MCF 10A (cell line): ENCODE measurements at regions not wholly inside any gene's neighbourhood (a gene's known extent, or its start where the extent isn't known, plus 50 kb on each side); places are given as distances from the start of the nearest gene placed in this dataset.

Experiments
- BruUV-seq: library from RNA; stranded (reverse); fragments of 400-500 nt; replicated peaks from 2 replicates; lab custom pipeline; 2021; lab: Mats Ljungman, UMichigan
- CTCF ChIA-PET: fragments of 300-600 bp; sonication (Branson Sonifier 250); formaldehyde crosslinking; extraction: SDS; loops from one replicate; lab custom pipeline; 2021; ENCODE audit warnings: antibody characterized with exemption, inconsistent platforms; lab: Yijun Ruan, JAX
- POLR2A ChIA-PET: fragments of 300-600, 350-650 bp; sonication (Branson Sonifier 250); formaldehyde crosslinking; extraction: SDS; loops from one replicate; lab custom pipeline; 2020; ENCODE audit warnings: antibody characterized with exemption, inconsistent platforms; lab: Yijun Ruan, JAX
- DNase-seq: peaks from one replicate; pipeline ENCODE4 v3.0.0-alpha.2; 2018; ENCODE audit not compliant: unreplicated experiment
- H3K27ac Mint-ChIP-seq: one replicate; pipeline ENCODE4 v1.8.0; 2022; ENCODE audit warnings: mild to moderate bottlenecking, low read depth, mixed read lengths; ENCODE audit not compliant: unreplicated experiment
- H3K27me3 Mint-ChIP-seq: one replicate; pipeline ENCODE4 v1.8.0; 2022; ENCODE audit warnings: mixed read lengths; ENCODE audit not compliant: insufficient read depth, unreplicated experiment
- H3K36me3 Mint-ChIP-seq: one replicate; pipeline ENCODE4 v1.8.0; 2022; ENCODE audit warnings: mild to moderate bottlenecking, moderate library complexity, mixed read lengths; ENCODE audit not compliant: insufficient read depth, unreplicated experiment
- H3K4me1 Mint-ChIP-seq: one replicate; pipeline ENCODE4 v1.8.0; 2022; ENCODE audit warnings: mixed read lengths; ENCODE audit not compliant: insufficient read depth, unreplicated experiment
- H3K4me3 Mint-ChIP-seq: one replicate; pipeline ENCODE4 v1.8.0; 2022; ENCODE audit warnings: mild to moderate bottlenecking, moderate library complexity, mixed read lengths; ENCODE audit not compliant: unreplicated experiment
- H3K9me3 Mint-ChIP-seq: one replicate; pipeline ENCODE4 v1.8.0; 2022; ENCODE audit warnings: mixed read lengths; ENCODE audit not compliant: unreplicated experiment
- CTCF ChIP-seq: fragments of 200-600 bp; IDR thresholded peaks from one replicate; pipeline ENCODE4 v1.8.0; 2022; ENCODE audit warnings: antibody characterized with exemption, mild to moderate bottlenecking; ENCODE audit not compliant: unreplicated experiment
- intact Hi-C: fragments of 100-400 bp; cut with micrococcal nuclease; formaldehyde crosslinking; loops from 2 replicates; pipeline ENCODE4 v1.14.1; 2022

GRCh38 chr17:77555741-77556291 is 402.7 kb upstream of the TNRC6C start:
- Mint-ChIP-seq H3K9me3 (no peaks in the 10 kb centered on the region), H3K36me3 (peaks cover 5% of the 10 kb centered on the region), H3K4me1 (no peaks in the 10 kb centered on the region), H3K27me3 (peaks cover 56% of the 10 kb centered on the region), H3K4me3 (no peak overlapping the region), H3K27ac (no peak overlapping the region)
- intact Hi-C loops = loop anchor here (5.0 kb wide), 1 partner anchor 456 kb away; no protein-coding TSS in a partner anchor
- peak; percentile 55 for DNase-seq
- ChIA-PET POLR2A (interaction anchor here (0.8 to 1.1 kb wide), 2 partner anchors 13 to 414 kb away, joined by 3 to 4 read pairs; no protein-coding TSS in a partner anchor), CTCF (interaction anchor here (0.9 to 1.7 kb wide), 3 partner anchors 9 to 463 kb away, joined by 3 to 5 read pairs (median 5); no protein-coding TSS in a partner anchor)
- no peak for TF ChIP-seq CTCF
- BruUV-seq = no TSS peak

GRCh38 chr17:77556383-77557061 is 402.0 kb upstream of the TNRC6C start:
- no peak overlapping the region for H3K27ac Mint-ChIP-seq
- no TSS peak for BruUV-seq
- ChIA-PET CTCF (interaction anchor here (0.6 to 1.7 kb wide), 5 partner anchors 8 to 462 kb away, joined by 3 to 5 read pairs (median 5); no protein-coding TSS in a partner anchor), POLR2A (interaction anchor here (0.5 to 1.1 kb wide), 3 partner anchors 14 to 486 kb away, joined by 3 to 5 read pairs (median 4); no protein-coding TSS in a partner anchor)
- H3K27me3 Mint-ChIP-seq = peaks cover 58% of the 10 kb centered on the region
- DNase-seq = no peak
- no peaks in the 10 kb centered on the region for H3K9me3 Mint-ChIP-seq
- intact Hi-C loops = loop anchor here (5.0 kb wide), 1 partner anchor 456 kb away; no protein-coding TSS in a partner anchor
- peaks cover 5% of the 10 kb centered on the region for H3K36me3 Mint-ChIP-seq
- no peaks in the 10 kb centered on the region for H3K4me1 Mint-ChIP-seq
- no peak overlapping the region for H3K4me3 Mint-ChIP-seq
- no peak for TF ChIP-seq CTCF

- H3K27ac Mint-ChIP-seq = no peak overlapping the region
- TF ChIP-seq CTCF = no peak
- H3K9me3 Mint-ChIP-seq = no peaks in the 10 kb centered on the region
- intact Hi-C loops = loop anchor here (5.0 kb wide), 1 partner anchor 453 kb away; no protein-coding TSS in a partner anchor
- POLR2A ChIA-PET = no interaction called here
- no peaks in the 10 kb centered on the region for H3K4me1 Mint-ChIP-seq
- BruUV-seq = no TSS peak
- CTCF ChIA-PET = no interaction called here
- H3K4me3 Mint-ChIP-seq = no peak overlapping the region
- no peak for DNase-seq
- peaks cover 58% of the 10 kb centered on the region for H3K27me3 Mint-ChIP-seq
- H3K36me3 Mint-ChIP-seq = no peaks in the 10 kb centered on the region
Observed at GRCh38 chr17:77558846-77559626, 399.5 kb upstream of the TNRC6C start.

- TF ChIP-seq CTCF = no peak
- BruUV-seq = no TSS peak
- intact Hi-C loops = no loop called here
- H3K4me1 Mint-ChIP-seq = no peaks in the 10 kb centered on the region
- no peak overlapping the region for H3K4me3 Mint-ChIP-seq
- ChIA-PET CTCF (no interaction called here), POLR2A (no interaction called here)
- DNase-seq = no peak
- H3K36me3 Mint-ChIP-seq = no peaks in the 10 kb centered on the region
- peaks cover 56% of the 10 kb centered on the region for H3K27me3 Mint-ChIP-seq
- no peaks in the 10 kb centered on the region for H3K9me3 Mint-ChIP-seq
- H3K27ac Mint-ChIP-seq = no peak overlapping the region
Observed at GRCh38 chr17:77560381-77560780, 398.1 kb upstream of the TNRC6C start.
